Activated CD4-positive, alpha-beta T cell treated with anti-CD3 and anti-CD28 coated beads, Interleukin-2, amount 50 U/mL, for 1 hour (primary cell): ENCODE measurements at regions not wholly inside any gene's neighbourhood (a gene's known extent, or its start where the extent isn't known, plus 50 kb on each side); places are given as distances from the start of the nearest gene placed in this dataset.

Experiments
- DNase-seq: peaks from one replicate; pipeline ENCODE4 v3.0.0-alpha.2; 2020

DNA sequence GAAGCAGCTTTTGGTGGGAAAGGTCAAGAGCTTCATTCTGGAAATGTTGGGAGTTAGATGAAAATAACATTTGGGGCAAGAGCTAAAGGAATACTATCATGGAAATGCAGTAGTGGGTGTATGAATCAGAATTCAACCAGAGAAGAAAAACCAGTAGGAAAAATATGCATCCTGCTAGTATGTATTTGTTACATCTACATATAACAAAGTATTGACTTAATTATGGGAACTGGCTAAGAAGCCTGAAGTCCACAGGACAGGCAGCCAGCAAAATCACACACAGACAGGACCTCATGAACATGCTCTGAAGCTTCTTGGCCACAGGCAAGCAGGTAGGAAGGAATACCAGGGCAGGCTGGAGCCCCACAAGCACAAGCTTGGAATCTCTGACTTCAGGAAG lies 185.8 kb downstream of the FBXO15 start:
- DNase-seq: no peak

GRCh38 chr18:73959352-73959751 lies 188.3 kb downstream of the FBXO15 start:
- no peak for DNase-seq

GRCh38 chr18:73954268-73954667 lies 193.4 kb downstream of the FBXO15 start:
- DNase-seq: no peak

DNA sequence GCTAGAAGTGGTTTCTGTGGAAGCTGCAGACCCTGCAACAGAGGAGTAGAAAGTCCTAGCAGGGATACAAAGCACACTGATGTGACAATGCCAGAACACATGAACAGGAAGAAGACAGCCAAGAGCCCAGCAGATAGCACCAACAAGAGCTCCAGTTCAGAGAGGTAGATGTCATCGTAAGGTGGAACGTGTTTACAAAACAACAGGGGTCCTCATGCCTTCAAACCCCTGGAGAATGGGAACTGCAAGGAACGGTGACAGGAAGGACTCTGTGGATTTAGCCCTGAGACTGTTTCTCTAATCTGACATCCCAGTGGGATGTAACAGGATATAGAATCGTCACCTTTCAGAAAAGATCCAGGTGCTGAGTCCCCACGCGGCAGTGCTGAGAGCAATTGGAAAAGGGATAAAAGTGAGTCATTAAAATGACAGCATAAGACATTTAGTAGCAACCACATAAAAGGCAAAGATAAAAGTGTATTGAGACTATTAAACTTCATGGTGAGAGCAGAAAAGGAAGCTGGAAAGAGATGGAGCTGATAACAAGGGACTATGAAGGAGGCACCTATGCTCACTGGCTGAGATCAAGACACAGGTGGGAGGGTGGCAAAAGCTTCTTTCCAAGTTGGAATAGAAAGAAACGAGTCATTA lies 195.2 kb downstream of the FBXO15 start:
- DNase-seq: no peak

DNA sequence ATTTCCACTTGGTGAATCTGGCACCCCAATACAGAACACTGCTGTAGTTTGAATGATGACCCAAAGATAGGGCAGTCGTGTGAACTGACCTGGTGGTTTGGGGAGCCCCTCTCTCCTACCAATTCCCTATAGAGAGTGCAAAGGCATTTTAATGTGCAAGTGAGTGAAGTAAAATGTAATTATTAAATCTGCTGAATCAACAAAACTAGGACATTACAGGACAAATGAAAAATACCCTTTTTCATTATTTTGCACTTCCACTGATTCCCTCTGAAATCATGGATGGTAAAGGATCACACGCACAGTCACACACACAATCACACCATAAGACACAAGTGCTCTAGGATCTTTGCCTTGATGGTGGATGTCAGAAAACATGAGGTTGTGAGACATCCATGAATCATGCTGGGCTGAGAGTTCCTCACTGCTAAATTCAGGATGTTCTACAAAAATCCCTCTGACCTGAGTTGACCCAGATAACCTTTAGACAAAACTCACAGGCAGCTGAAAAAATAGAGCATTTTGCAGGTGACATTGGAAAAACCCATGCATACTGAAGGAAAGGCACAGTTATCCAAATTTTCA lies 197.4 kb downstream of the FBXO15 start:
- DNase-seq: no peak

- DNase-seq: no peak
Measured at GRCh38 chr18:73948497-73948896, 199.1 kb downstream of the FBXO15 start.

DNA sequence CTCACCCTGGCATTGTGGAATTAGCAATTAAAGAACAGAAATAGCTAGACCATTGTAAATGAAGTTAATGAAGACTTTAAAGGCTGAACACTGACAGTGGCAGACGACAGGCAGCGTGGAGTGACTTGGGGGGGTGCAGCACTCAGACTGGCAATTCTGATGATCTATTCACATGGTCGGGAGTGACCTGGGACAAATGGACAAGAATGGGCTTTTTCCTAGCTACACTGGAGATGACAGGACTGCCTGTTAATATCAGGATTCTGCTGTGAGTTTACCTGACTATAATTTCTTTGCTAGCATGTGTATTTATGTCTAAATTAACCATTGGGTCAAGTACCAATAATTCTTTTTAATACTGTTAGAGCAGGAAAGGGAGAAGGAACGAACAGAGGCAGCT lies 199.6 kb downstream of the FBXO15 start:
- DNase-seq: no peak

GRCh38 chr18:73947180-73947921 lies 200.3 kb downstream of the FBXO15 start:
- no peak for DNase-seq

GRCh38 chr18:73945130-73945792 lies 202.4 kb downstream of the FBXO15 start:
- no peak for DNase-seq

- DNase-seq: no peak
Measured at GRCh38 chr18:73944715-73945114, 202.9 kb downstream of the FBXO15 start.

DNA sequence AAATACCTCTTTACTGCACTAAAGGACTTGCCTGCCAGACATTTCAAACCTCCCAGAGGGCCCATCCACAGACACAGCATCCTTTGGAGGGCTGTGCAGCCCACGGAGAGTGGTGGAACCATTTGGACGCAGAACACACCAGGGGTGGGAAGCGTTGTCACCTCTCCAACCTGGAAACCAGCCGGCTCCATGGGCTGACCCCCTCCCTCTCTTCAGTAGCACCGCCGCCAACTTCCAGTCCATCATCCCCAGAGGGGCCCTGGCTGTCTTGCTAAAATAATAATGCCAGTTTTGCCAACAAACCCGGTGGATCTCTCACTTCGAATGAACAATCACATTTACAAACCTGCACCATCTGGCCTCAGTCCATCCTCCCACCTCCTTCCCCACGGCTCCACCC lies 203.9 kb downstream of the FBXO15 start:
- DNase-seq: no peak

DNA sequence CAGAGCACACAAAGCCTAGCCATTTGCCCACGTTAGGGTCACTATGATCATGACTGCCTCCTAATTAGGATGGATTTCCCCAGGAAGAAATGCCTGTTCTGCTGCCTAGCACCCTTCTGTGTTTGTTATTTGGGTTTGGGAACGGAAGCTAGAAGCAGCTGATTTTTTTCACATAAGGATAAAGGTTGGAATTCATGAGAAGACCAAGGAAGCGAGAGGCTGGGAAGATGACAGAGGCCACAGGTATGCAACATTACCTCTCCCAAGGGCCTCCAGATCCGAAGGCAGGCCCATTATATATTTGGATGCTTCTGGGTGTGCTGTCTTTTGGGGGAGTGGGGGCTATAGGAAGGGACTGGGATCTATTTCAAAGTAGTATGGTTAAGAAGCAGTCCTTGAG lies 204.7 kb downstream of the FBXO15 start:
- no peak for DNase-seq

DNA sequence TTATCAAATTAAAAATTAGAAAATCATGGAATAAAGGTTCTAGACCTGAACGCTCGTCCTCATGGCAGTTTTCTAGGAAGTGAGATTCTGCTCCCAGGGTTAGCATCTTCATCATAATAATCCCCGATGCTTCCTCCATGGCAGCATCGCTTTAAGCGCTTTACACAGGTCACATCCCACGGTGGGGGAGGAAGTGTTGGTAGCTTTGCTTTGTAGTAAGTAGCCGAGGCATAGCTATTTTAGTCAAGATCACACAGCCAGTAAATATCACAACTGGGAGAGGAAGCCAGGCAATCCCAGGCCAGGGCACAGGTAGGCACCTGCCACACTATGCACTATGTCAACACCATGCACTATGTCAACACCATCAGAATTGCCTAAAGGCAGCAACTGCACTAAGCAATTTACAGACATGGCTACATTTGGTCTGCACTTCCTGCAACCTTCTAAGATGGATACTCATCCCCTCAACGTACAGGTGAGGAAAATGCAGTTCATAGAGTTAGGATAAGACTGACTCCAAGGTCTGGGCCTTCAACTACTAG lies 205.5 kb downstream of the FBXO15 start:
- no peak for DNase-seq

DNA sequence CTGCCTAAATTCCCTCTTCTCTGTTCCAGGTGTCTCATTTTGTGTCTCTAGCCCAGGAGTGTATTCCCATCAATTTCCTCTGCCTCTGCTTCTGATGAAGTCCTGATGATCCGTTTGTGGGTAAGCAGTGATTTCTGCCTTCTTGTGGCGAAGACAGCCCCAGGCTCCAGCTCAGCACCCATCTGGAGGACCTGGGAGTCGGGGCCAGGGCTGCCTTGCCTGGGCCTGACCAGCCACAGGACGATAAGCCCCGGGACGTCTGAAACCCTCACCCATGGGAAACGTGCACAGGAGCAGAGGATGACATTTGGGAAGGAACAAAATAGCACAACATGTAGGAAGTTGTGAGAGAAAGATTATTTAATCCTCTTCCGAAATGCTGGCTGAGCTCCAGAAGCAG lies 206.9 kb downstream of the FBXO15 start:
- no peak for DNase-seq

DNA sequence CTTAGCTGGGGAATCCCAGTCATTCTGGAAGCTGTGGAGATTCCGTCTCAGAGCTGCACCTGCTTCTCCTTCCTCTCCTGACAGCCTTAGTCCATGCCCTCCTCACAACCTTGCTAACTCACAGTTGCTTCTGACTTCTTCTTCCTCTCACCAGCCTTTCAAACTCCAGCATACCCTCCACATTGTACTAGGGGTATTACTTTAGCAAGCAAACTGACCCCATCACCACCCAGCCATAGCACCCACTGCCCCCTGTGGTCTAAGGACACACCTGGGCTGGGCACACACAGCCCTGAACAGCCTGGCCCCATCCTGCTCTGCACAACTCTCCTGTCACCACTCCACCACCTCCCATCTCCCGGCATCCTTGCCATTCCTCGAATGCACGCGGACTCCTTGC lies 208.2 kb downstream of the FBXO15 start:
- no peak for DNase-seq

DNA sequence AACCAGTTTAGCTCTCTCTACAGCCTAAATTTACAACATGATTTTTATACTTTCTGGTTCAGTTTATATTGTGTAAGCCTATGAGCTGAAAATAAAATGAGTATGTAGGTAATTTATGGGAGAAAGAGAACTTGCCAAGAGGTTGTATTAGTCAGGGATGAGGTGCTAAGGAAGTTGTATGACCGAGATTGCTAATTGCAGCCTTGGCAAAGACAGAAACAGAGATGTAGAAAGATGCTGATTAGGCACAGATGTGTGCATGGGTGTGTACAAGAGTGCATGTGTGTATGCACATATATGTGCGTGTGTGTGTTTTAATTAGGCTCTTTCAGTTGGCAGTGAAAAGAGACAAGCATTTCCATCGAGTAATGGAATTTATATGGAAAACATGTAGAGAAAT lies 213.9 kb downstream of the FBXO15 start:
- no peak for DNase-seq

DNA sequence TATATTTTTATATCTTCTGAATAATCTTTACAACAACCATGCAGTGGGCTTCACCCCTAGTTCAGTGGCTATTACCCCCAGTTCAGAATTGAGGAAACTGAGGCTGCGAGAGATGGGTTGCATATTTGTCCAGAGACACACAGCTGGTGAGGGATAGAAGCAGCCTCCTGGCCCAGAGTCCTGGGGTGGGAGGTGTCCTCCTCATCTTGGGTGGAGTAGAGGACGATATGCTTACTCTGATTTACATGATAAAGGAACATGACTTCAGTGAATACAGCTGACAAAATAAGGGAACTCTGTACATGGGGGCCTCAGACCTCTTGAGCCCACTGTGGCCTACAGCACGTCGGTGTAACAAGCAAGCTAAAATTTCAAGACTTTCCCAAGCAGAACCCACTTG lies 214.7 kb downstream of the FBXO15 start:
- DNase-seq: no peak

DNA sequence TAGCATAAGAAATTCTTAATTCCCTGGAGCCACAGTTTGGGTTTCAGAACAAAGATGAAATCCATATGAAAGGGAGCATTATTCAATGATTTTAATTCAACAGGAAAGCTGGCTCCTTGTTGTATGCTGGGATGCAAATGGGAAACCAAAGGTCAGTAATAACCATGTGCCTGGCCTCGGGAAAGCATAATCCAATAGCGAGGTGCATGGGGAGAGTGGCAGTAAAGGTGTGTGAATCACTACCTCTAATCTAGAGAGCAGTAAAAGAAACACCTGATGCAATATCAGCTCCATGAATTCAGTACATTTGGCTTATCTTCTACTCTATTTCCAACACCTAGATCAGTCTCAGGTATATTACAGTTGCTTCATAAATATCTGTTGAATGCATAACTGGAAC lies 220.1 kb downstream of the FBXO15 start:
- DNase-seq: no peak

DNA sequence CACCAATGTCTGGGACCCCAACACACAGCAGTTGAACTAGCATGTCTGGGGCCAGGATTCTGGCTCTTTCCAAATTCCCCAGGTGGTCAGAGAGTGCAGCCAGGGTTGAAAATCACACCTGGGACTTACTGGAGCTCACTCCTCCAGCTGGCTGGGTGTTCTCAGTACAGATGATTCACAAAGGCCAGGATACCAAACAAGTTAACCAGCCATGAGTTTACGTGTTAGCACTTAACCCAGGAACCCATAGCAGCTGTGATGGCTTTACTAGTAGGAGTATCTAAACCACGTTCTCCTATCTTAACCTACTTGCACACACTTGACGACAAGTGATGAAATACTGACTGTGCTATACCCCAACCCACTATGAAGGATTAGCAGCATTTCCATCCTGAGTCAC lies 222.8 kb downstream of the FBXO15 start:
- no peak for DNase-seq

GRCh38 chr18:73924307-73924706 lies 223.3 kb downstream of the FBXO15 start:
- DNase-seq: no peak

DNA sequence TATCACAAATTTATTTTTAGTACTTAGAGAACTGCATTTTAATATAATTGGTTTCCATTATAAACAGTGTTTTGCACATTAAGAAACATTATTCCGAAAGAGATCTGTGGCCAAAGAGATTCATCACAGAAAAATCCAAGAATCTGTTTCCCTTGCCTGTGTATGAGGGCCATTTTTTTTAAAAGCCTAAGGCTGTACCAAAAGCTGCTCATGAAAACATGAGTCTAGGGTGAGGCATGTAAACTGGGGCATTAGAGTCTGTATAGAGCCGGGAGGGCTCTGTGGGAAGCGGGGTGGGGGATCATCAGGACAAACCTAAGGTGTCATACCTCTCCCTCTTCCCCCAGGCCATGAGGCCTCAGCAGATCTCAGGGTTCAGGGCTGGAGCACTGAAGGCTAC lies 223.8 kb downstream of the FBXO15 start:
- DNase-seq: no peak

- no peak for DNase-seq
Measured at GRCh38 chr18:73920033-73920432, 227.6 kb downstream of the FBXO15 start.

- no peak for DNase-seq
Measured at GRCh38 chr18:73918816-73919215, 228.8 kb downstream of the FBXO15 start.

DNA sequence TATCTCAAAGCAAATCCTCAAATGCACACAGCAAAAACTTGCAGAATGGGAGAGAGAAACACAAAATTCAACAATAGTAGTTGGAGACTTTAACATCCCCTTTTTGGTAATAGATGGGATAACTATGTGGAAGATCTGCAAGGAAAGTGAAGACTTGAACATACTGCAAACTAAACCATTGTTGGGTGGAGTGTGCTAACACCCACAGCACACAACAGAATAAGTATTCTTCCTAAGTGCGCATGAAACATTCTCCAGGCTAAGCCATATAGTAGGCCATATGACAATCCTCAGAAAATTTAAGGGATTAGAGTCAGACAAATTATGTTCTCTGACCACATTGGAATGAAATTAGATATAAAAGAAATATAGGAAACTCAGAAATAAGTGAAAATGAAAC lies 230.6 kb downstream of the FBXO15 start:
- no peak for DNase-seq
